ENCODE measurements at regions not wholly inside any gene's neighbourhood (a gene's known extent, or its start where the extent isn't known, plus 50 kb on each side); places are given as distances from the start of the nearest gene placed in this dataset.

- DNase-seq (ENCODE audit: low read depth in 2 of 2) = no peak
Observed at GRCh38 chr3:162302983-162303624, 806.5 kb downstream of the OTOL1 start.

GRCh38 chr3:162317046-162317445, 820.4 kb downstream of the OTOL1 start:
- no peak for DNase-seq (ENCODE audit: low read depth in 2 of 2)

DNA sequence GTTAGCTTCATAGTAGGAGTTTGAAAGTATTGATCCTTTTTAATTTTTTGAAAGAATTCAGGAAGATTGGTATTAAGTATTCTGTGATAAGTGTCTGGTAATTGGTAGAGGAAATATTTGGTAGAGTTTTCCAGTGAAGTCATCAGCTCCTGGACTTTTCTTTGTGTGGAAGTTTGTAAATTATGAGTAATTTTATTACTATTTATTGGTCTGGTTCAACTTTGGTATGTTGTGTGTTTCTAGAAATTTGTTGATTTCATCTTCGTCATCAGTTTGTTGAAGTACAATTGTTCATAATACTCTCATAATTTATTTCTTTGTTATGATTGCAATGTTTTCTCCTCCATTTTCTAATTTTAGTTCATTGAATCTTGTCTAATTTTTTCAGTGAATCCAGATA, 832.0 kb downstream of the OTOL1 start:
- DNase-seq (ENCODE audit: low read depth in 2 of 2) = no peak

DNA sequence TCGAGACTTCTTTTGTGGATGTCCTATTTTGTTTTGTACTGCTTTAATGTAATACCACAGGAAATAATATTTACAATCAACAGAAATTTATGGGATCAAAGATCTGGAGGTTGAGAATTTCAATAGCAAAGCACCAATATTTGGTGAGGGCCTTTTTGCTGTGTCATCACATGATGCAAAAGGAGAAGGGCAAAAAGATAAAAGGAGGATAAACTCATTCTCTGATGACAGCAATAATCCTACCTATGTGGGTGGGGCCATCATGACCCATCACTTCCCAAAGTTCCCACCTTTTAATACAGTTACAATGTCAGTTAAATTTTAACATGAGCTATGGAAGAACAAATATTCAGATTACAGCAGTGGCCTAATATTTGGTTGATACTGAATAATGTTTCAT, 832.9 kb downstream of the OTOL1 start:
- DNase-seq (ENCODE audit: low read depth in 2 of 2) = no peak

- DNase-seq (ENCODE audit: low read depth in 2 of 2) = no peak
Observed at GRCh38 chr3:162332344-162332743, 835.7 kb downstream of the OTOL1 start.

DNA sequence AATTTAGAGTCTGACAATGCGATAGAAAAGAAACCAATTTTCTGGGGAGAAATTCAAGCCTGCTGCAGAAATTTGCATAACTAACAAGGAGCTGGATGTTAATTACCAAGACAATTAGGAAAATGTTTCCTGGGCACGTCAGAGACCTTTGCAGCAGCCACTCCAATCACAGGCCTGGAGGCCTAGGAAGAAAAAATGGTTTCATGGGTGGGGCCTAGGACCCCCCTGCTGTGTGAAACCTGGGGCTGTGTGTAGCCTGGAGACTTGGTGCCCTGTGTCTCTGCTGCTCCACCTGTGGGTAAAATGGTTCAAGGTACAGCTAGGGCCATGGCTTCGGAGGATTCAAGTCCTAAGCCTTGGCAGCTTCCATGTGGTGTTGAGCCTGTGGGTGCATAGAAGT, 837.9 kb downstream of the OTOL1 start:
- DNase-seq (ENCODE audit: low read depth in 2 of 2) = no peak

DNA sequence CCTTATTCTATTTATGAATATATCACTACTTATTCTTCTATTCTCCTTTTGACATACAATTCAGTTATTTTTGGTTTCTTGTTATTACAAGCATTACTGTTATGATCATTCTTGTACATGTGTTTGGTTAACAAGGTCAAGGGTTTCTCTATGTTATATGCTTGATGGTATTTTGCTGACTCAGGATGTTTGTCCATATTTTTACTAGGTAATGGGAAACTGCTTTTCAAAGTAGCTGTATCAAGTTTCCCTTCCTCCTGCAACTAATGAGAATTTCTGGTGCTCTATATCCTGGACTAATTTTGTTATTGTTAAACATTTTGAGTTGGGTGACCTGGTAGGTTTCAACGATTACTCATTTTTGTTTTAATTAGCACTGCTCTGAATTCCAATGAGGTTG, 841.0 kb downstream of the OTOL1 start:
- no peak for DNase-seq (ENCODE audit: low read depth in 2 of 2)

DNA sequence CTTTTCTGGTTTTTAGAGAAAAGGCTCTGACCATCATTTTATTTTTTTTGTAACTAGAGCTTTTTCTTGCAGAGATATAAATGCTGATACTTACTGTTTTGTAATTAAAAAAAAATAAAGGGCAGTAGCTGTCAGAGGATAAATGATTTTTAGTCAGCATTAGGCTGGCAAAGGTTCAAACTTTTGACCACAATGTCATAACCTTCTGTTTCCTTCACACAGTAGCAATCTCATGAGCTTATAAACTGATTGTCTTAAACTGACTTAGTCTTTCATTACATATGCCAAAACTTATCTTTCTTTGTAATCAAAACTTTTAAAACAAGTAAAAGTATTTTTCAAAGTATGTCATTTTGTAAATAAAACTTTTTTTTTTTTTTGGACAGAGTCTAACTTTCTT, 841.9 kb downstream of the OTOL1 start:
- DNase-seq (ENCODE audit: low read depth in 2 of 2) = no peak

DNA sequence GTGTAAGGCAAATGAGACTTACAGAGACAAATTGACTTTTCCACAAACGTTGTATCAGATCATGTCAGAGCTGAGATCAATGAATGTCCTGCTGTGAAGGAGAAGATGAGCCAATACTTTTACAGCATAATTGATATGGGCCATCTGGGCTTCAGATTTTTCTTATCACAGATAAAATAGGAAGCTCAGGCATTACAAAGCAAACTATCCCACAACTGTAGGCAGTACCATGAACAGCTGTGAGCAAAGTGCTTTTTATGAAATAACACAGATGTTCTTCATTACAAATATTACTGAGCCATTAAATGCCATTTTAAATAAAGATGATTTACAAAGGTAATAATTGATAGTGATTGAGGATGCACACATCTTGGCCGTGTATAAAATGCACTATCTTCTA, 852.3 kb downstream of the OTOL1 start:
- no peak for DNase-seq (ENCODE audit: low read depth in 2 of 2)

DNA sequence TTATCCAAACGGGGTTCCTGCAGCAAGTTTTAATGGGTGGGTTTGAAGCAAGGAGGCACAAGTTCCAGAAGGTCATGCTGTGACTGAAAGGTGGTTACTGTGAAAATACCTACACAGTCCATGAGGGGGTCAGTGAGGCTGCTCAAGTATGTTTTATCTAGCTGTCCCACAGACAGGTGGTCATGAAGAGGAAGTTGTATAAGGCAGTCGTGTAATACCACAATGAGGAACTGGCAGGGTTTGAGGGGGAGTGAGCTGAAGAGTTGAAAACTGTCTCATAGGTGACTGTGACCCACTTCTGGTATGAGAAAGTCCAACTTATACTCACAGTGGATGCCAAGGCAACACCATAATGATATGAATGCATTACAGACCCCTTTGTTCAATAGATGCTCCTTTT, 856.8 kb downstream of the OTOL1 start:
- no peak for DNase-seq (ENCODE audit: low read depth in 2 of 2)

- DNase-seq (ENCODE audit: low read depth in 2 of 2) = no peak
Observed at GRCh38 chr3:162354356-162354755, 857.7 kb downstream of the OTOL1 start.

GRCh38 chr3:162365066-162365719, 868.6 kb downstream of the OTOL1 start:
- DNase-seq (ENCODE audit: low read depth in 2 of 2) = no peak

- no peak for DNase-seq (ENCODE audit: low read depth in 2 of 2)
Observed at GRCh38 chr3:162366166-162366766, 869.7 kb downstream of the OTOL1 start.

- DNase-seq (ENCODE audit: low read depth in 2 of 2) = no peak
Observed at GRCh38 chr3:162367429-162368260, 871.0 kb downstream of the OTOL1 start.

DNA sequence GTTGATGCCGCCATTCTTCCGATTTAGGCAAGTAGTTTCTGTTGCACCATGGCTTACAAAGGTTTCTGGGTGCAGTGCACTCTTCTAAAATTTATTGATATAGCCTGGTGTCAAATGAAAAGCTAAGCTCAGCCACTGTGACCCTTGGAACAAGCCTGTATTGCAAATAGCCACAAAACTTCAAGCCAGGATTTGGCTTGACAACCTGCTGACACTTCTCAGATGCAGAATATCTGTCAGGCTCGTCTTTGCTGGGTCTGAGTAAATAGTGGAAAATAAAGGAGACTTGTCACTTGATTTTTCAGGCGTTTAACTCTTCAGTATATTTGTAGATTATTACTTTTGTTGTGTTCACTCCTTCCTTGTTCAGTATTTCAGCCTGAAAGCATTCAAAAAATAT, 871.8 kb downstream of the OTOL1 start:
- no peak for DNase-seq (ENCODE audit: low read depth in 2 of 2)

- DNase-seq (ENCODE audit: low read depth in 2 of 2) = no peak
Observed at GRCh38 chr3:162369306-162369705, 872.7 kb downstream of the OTOL1 start.

DNA sequence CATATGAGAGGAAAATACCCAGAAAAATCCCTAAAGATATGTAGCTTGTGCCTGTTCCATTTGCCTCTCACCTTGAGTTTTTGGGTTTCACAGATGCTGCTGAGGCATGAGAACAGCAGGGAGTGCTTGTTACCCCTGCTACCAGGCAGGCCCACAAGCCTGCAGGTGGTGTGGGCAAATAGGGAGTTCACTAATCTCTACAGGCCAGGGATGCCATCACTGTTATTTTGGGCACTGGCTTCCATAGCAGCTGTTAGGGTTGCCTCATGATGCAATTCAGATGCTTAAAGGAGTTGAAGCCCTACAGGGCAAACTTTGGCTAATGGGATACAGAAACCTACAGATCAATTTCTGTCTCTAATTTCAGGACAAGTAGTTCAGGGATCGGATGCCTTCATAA, 873.5 kb downstream of the OTOL1 start:
- DNase-seq (ENCODE audit: low read depth in 2 of 2) = no peak

- no peak for DNase-seq (ENCODE audit: low read depth in 2 of 2)
Observed at GRCh38 chr3:162376761-162377160, 880.2 kb downstream of the OTOL1 start.

DNA sequence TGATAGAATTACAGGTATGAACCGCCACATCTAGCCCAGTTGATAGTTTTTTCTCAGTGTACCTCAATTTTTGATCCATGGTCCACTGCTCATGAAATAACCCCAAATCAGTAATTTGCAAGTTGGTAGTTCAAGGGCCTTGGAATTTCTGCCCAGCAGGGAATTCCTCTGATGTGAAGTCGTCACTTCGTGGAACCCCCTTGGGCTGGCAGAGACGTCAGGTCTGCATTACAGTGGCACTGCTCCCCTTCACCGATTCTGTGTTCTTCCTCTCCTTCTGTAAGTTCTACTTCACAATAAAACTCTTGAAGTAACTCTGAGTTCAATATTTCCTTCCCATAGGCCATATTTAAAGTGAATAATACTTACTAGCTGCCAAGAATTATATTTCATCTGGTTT, 881.0 kb downstream of the OTOL1 start:
- DNase-seq (ENCODE audit: low read depth in 2 of 2) = no peak

GRCh38 chr3:162385387-162385786, 888.8 kb downstream of the OTOL1 start:
- DNase-seq (ENCODE audit: low read depth in 2 of 2) = no peak

- no peak for DNase-seq (ENCODE audit: low read depth in 2 of 2)
Observed at GRCh38 chr3:162390891-162391290, 894.3 kb downstream of the OTOL1 start.

DNA sequence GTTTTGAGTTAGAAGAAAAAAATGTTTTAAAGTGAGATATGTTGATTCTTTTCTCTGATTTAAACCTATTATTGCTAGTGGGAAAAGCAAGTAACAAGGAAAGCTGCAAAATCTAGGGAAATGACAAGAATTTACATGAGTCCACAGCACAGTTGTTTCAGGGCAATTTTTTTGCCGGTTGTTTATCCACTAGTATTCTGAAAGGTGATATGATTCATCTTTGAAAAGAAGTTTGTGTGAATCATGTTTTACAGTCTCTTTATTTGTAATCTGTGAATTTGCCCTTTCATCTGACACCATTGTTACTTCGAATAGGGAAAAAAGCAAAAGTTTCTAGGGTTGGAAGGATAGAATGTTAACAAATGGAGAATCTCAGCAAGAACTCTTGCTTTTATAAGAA, 894.7 kb downstream of the OTOL1 start:
- no peak for DNase-seq (ENCODE audit: low read depth in 2 of 2)

- DNase-seq (ENCODE audit: low read depth in 2 of 2) = no peak
Observed at GRCh38 chr3:162395496-162395895, 898.9 kb downstream of the OTOL1 start.
